Embryonic facial prominence (tissue), 1 donor: ENCODE measurements at regions not wholly inside any gene's neighbourhood (a gene's known extent, or its start where the extent isn't known, plus 50 kb on each side); places are given as distances from the start of the nearest gene placed in this dataset.

ENCODE experiments used
- DNase-seq: peaks from one replicate; pipeline ENCODE4 v3.0.0-alpha.2; 2016; ENCODE audit errors: extremely low spot score

DNA sequence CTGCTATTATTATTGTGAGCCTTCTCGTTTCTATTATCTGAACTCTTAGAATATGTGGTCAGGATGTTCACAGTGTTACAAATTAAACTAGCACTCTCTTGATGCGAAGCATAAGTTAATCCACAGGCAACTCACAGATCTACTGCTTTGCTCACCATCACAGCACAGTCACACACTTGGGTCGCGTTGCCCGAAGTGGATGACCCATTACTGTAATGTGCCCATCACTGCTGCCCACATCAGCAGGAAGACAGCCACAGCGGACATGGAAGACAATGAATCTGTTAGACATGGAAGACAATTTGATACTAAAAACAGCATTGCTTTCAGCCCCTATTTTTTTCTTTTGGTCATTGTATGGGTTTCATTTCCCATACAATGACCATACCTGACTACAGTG is 216.4 kb upstream of the B3GAT1 start:
- no peak for DNase-seq

GRCh38 chr11:134626032-134626431 is 214.0 kb upstream of the B3GAT1 start:
- DNase-seq, result no peak

DNA sequence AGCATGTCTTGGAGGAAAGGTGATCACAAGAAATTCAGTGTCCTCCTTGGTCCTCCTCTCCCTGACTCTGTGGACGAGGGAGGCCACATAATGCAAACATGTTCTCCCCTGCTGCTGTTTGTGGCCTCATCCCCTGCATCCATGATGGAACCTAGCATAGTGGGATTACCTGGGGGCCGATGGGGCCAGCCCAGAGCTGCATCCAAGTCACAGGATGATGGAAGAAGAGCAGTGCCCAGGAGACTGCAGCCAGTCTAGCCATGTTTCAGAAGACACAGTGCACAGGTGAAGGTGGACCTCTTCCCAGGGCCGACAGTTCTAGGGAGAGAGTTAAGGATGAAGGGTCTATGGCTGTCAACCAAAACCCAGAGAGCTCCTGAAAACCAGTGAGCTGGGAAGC is 213.6 kb upstream of the B3GAT1 start:
- no peak for DNase-seq

DNA sequence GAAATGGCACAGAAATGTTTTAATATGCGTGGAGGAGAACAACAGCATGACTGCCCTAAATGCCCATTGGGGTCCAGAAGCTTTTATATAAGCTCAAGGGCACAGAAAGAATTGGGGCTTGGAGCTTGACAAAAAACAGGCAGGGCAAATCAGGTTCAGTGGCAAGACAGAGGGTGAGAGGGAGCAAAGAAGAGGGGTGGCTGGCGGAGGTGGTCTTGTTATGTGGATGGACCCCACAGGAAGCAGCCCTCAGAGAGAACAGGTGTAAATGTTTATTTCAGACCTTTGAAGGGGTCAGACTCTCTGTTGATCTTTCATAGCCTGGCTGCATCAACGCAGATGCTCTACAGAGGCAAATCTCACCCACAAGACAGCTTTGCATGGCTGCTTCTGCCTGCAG is 213.1 kb upstream of the B3GAT1 start:
- no peak for DNase-seq

DNA sequence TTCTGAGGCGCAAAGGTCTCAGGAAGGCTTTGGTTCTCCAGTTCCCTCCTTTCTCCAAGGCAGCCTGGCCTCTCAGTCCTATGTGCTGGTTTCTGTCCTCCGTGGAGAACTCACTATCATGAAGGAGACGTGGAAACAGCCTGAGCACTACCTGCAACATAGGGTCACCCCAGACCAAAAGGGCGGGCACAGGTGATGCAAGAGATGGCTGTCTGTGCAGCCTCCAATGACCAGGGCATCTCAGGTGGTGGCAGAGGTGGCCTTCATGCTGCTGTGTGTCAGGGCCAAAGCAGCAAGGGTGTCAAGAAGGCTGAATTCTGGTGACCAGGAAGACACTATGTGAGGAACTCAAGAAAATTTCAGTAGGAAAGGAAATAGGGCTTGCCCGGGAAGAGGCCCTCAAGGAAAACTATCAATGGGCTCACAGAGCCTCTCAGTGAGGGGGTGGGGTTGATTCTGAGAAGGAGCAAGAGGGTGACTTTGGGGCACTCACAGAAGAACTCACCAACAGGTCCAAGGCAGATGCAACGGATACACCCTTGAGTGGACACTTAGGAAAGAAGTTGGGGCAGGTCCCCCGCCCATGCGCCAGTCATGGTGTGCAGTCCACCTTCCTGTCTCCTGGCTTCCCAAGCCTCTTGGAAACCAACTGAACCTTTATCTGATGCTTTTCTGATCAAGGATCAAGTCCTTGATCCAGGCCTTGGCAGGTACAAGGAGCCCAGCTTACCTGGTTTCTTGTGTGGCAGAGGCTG is 212.3 kb upstream of the B3GAT1 start:
- no peak for DNase-seq

- no peak for DNase-seq
Observed at GRCh38 chr11:134623711-134624110, 211.7 kb upstream of the B3GAT1 start.

DNA sequence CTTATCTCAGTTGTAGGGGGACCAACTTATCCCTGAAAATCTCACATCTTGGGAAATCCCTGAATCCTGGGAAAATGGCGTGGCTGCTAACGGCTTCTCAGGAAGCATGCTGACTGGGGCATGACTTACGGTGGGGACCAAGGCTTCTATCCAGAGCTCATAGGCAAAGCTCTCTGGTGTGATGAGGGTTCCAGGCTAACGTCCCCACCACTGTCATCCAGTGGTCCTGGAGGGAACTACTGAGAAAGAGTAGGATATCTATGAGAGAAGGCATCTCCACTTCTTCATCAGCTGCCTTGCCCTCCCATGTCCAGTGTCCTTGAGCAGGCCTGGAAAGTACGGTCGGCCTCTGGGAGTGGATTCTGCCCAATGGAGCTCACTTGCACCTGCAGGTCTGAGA is 210.4 kb upstream of the B3GAT1 start:
- no peak for DNase-seq

DNA sequence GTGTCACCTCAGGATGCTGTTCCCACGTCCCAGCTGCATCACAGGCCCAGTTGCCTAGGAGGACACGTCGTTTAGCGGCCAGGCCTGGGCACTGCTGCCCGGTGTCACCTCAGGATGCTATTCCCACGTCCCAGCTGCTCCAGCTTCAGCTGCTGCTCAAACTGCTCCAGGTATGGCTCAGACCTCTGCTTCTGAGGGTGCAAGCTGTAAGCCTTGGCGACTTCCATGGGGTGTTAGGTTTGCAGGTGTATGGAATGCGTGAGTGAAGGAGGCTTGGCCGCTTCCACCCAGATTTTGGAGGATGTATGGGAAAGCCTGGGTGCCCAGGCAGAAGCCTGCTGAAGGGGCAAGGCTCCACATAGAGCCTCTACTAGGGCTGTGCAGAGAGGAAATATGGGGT is 205.3 kb upstream of the B3GAT1 start:
- DNase-seq, result no peak

DNA sequence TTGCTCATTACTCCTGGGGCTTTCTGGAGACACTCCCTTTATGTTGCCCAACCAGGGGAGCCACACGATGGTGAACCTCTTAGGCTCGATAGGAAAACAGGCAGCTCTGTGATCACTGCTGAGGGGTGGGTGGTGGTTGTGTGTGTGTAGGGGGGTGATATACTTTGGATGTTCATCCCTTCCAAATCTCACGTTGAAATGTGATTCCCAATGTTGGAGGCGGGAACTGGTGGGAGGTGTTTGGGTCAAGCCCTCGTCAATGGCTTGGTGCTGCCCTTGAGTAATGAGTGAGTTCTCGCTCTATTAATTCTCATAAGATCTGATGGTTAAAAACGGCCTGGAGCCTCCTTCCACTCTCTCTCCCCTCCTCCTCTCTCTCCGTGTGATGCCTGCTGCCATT is 204.0 kb upstream of the B3GAT1 start:
- DNase-seq, result no peak

GRCh38 chr11:134615041-134615615 is 203.1 kb upstream of the B3GAT1 start:
- no peak for DNase-seq

GRCh38 chr11:134614141-134614540 is 202.1 kb upstream of the B3GAT1 start:
- DNase-seq, result no peak

DNA sequence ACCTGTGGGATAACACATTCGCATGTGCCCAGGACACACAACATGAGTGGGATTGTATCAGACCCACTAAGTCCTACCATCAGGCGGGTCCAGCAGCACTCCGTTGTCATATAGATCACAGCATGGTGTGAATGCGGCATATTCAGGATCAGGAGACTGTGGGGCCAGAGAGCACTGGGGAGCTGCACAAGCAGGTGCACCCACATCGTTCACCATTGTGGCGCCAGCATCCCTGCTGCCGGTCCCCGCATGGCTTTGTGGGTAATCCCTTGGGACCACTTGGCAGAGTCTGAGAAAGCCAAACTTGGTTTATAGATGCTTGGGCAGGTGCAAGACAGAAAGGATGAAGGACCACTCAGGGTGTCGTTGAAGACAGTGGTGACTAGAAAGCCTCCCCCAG is 201.6 kb upstream of the B3GAT1 start:
- DNase-seq, result no peak

DNA sequence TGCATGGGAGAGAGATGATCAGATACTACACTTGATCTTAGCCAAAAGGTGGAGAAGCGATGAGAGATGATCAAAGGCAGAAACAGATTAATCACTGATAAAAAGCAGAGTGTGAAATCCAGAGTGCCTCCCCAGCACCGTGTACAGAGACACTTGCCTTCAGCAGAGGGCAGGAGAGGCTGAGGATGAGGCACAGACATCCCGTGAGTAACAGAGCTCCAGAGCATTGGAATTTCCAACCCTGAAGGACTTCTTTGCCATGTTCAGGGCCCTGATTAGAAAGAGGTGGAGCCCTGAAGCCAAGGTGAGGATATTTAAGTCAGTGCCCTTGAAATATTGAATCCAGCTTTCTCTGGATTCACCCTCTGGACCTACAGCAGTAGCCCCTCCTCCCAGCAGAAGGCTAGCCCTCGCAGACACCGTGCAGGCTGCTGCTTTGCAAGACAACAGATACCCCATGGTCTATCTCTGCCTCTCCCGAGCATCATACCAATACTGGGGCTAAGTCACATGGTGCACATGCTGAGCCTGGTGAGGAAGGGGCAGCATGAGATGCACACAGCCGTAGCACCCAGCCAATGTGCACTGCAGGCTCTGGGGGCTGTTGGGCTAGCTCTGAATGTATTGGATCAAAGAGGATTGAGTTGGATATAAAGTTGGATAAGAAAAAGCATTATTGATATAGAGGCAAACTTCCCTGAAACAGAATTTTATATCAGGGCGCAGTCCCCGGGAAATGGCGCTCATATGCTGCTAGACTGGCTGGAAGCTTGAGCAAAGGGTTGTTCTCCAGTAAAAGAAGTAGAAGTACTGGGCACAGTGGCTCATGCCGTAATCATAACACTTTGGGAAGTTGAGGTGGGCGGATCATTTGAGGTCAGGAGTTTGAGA is 200.3 kb upstream of the B3GAT1 start:
- DNase-seq, result no peak

- DNase-seq, result no peak
Observed at GRCh38 chr11:134611537-134611936, 199.5 kb upstream of the B3GAT1 start.

GRCh38 chr11:134610116-134610910 is 198.3 kb upstream of the B3GAT1 start:
- no peak for DNase-seq

- no peak for DNase-seq
Observed at GRCh38 chr11:134609361-134610115, 197.5 kb upstream of the B3GAT1 start.

- DNase-seq, result no peak
Observed at GRCh38 chr11:134607963-134608750, 196.1 kb upstream of the B3GAT1 start.

GRCh38 chr11:134606251-134606650 is 194.2 kb upstream of the B3GAT1 start:
- no peak for DNase-seq

DNA sequence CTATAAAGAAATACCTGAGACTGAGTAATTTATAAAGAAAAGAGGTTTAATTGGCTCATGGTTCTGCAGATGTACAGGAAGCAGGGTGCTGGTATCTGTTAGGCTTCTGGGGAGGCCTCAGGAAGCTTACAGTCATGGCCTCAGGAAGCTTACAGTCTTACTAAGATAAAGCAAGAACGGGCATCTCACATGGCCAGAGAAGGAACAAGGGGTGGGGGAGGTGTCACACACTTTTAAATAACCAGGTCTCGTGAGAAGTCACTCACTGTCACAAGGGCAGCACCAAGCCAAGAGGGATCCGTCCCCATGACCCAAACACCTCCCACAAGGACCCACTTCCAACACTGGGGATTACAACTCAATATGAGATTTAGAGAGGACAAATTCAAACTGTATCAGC is 192.8 kb upstream of the B3GAT1 start:
- no peak for DNase-seq

- DNase-seq, result no peak
Observed at GRCh38 chr11:134599299-134599771, 187.3 kb upstream of the B3GAT1 start.
